NCI-H1436 (cell line): ENCODE measurements at regions not wholly inside any gene's neighbourhood (a gene's known extent, or its start where the extent isn't known, plus 50 kb on each side); places are given as distances from the start of the nearest gene placed in this dataset.

ENCODE experiments used
- DNase-seq: peaks from one replicate; lab custom pipeline; 2025; lab: John Stamatoyannopoulos, UW

DNA sequence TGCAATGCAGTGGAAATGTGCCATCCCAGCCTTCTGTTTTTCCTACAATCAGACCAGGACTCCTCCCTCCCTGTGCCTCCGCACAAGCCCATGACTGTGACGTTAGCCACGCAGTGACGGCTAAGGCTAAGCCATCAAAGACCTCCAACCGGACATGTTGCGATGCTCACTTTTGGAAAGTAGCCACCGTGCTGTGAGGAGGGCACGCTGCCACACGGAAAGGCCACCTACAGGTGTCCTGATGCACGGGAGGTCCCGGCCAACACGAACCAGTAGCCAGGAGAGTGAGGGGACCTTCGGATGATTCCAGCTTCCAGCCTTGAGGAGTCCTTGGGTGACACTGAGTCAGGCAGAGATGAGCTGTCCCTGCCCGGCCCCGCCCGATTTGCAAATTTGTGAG lies 53.9 kb downstream of the FOXL1 start:
- no peak for DNase-seq

DNA sequence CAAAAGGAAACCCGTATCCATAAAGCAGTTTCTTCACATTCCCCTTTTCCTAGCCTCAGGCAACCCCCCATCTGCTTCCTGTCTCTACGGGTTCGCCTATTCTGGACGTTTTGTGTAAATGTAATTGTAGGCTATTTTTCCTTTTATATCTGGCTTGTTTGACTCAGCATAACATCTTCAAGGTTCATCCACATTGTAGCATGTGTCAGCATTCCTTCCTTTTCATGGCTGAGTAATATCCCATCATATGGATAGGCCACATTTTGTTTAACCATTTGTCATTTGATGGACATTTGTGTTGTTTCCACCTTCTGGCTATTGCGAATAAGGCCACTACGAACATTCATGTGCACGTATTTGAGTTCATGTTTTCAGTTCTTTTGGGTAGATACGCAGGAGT lies 54.6 kb downstream of the FOXL1 start:
- no peak for DNase-seq

DNA sequence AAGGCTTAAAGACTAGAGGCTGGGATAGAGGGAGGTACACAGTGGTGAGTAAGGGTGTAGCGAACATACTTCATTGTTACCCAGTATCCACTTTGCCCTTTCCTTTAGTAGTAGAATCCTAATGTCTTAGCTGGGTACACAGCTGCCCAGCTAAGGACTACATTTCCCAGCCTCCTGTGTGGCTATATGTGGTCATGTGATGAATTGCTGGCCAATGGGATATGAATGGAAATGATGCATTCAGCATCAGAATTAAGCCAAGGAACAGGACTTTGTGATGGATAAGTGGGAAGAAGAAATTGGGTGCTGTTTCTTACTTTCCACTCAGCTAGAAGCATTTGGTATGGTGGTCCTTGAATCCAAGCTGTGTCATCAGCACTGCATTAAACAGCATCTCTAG lies 55.9 kb downstream of the FOXL1 start:
- no peak for DNase-seq

DNA sequence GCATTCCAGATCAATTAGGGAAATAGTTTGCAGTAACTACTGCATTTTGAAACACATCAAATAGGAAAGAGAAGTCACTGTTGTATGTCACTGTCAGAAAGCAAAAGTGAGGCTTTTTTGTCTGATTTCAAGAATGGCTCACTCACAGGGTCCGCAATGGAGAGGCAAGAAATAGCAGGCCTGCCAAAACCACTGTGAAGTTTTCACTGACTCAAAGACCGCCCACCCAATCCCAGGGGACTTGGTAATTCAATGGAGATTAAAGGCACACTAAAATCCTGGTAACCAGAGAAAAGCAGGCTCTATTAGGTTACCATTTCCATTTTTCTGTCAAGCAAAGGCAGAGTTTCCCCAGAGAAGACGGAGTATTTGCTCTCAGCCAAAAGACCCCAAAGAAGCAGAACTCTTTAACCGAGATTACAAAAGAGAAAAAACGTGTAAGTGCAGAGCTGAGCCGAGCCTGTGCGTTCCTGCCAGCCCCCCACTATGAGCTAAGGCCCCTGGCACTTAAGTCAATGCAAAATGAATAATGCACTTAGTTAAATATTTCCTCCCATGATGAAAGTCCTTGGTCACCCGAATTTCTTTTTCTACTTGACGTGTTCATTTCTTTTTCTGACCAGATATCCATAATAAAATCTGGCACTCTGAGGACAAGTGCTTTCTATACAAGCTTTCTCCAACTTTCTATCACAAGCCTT lies 57.0 kb downstream of the FOXL1 start:
- no peak for DNase-seq

DNA sequence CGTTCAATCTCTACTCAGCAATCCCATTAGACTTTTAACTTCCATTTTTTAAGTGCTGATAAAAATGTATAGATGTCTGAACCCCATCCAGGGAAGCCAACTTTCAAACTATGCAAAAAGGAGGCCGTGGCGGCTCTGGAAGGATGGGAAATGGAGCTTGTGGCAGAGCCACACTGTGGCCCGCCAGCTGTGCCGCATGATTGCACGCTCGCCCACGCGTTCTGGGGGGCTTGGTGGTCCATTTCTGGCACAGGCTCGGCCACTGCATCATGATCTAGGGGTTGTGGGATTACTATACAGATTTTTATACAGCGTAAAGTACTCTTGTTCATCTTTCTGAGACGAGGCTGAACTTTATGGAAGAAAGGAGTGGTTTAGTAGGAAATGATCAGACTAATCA lies 57.6 kb downstream of the FOXL1 start:
- DNase-seq: no peak

DNA sequence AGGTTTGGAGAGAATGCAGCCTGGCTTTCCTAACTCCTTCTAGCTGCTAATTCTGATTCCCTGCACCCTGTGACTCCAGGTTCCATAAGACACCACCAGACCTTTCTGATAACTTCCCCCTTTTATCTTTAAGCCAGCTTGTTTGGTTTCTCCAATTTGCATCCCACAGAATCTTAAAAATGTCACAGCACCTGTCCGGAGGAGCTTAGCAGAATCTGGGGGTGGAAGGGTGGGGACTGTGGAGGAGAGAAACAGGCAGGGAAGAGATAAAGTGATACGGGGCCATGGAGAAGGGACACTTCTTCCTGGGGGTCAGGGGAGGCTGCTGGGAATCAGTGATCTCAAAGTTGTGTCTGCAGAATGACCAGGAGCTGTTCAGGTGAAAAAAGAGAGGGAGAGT lies 59.4 kb downstream of the FOXL1 start:
- no peak for DNase-seq

DNA sequence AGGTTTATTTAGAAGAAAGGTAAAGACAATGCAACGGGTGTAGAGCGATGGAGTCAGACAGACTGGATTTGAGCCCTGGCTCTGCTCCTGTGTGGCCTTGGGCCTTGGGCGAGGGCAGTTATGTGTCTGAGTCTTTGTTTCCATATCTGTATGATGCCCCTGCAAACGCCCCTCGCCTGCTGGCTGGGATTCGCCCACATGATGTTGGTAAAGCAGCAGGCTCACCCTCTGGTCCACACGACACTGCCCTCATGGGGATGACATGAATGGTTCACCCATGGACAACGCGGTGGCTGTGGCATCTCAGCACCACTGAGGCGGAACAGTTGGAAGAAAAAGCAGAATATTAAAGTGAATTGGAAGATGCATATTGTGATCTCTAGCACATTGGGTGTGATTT lies 60.3 kb downstream of the FOXL1 start:
- DNase-seq: no peak

DNA sequence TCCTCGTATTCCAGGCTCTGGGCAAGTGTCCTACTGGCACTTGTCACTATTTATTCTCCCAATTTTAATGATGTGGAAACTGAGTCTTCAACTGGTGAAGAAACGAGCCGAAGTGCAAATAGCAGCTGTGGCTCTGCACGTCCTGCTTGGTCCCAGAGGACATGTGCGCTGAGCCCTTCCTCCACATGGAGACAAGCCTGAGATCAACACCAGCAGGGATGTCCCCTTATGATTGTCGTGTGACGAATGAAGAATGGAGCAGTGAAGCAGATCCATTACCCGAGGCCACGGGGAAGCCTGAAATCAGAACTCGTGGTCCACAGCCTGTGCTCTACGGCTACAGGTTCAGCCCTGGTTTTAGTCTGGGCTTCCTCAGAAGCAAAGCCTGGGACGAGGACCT lies 61.0 kb downstream of the FOXL1 start:
- DNase-seq: no peak

DNA sequence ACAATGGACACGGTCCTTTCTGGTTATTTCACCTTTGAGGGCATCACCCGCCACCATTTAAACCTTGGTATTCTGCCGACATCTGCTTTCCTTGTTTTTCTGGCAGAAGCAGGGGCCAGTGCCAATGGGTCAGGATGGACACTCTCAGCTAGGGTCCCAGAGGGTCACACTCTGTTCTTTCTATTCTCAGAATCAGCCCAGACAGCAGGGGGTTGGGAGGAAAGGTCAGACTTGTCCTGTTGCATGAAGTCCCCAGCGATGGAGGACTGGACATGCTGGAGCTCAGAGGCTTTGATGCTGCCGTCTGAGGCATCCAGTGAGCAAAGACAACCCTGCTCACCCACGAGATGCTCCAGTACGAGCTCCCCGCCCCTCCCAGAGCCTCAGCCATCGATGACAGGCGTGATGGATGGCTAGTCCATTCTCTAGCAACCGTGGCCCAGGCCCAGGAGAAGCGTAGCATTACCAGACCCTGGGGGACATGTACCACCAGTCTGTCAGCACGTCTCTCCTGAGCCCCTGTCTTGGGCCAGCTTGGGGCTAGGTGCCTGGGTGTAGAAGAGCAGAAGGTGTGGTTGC lies 62.0 kb downstream of the FOXL1 start:
- no peak for DNase-seq

DNA sequence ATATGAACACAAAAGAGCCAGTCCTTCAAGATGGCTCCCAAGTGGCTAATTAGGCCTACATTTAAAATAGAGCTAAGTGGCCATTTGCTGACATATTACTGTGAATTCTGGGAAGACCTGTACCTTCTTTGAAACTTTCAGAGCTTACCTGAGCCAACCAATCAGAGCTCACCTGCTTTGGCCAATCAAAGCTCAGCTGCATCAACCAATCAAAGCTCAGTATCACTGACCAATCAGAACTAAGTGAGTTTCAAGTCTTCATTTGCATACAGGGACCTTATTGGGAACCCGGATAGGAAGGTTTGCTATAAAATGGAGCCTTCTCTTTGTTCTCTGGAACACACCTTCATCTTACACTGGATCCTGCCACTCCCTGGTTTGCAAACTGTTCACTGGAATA lies 63.7 kb downstream of the FOXL1 start:
- no peak for DNase-seq

DNA sequence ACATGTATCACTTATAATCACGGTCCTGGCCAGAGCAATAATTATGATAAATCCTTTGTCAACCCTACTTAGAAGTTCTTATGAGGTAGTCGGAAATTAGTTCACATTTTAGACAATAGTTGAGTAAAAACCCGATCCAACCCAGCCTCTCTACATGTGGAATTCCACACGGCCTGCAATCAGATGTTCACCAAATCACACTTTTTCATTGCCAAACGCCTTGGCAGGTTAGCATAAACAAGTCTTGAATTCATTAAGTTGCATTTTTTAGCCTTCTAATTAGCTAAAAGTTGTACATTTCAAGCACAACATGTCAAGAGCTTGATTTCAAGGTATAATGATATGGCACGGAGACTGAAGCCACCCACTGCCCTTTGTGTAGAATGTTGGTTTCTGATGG lies 65.3 kb downstream of the FOXL1 start:
- no peak for DNase-seq

DNA sequence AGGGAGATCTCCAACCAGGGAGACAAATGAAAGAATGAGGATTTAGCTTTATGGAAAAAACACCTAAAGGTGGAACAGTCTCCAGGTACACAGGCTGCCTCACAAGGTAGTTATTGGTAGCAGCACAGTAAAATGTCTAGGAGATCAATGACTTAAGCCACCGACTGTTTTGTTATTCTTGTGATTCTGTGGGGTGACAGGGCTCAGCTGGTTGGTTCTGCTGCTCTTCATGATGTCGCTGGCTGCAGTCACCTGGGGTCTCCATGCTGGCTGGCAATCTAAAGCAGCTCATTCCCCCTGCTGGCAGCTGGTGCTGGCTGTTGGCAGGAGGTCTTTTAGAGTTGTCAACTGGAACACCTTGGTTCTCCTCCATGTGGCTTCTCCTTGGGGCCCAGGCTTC lies 69.2 kb downstream of the FOXL1 start:
- no peak for DNase-seq

DNA sequence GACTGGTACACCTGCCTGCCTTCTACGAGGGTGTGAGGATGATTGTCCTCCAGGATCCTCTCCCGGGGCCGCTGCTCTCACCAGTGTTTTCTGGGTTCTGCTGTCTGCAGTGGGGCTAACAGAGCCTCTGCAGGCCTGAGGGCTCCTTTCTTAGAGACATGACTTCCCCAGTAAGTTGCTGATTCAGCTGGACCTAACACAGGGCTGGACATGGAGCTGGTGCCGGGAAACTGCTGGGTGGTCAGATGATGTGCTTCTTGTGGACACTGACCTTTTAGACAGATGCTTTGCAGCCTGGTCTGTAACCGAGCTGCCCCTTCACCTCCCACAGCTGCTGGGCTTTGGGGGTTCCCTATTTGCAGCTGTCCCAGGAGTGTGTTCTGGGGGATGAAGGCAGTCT lies 71.5 kb downstream of the FOXL1 start:
- no peak for DNase-seq

DNA sequence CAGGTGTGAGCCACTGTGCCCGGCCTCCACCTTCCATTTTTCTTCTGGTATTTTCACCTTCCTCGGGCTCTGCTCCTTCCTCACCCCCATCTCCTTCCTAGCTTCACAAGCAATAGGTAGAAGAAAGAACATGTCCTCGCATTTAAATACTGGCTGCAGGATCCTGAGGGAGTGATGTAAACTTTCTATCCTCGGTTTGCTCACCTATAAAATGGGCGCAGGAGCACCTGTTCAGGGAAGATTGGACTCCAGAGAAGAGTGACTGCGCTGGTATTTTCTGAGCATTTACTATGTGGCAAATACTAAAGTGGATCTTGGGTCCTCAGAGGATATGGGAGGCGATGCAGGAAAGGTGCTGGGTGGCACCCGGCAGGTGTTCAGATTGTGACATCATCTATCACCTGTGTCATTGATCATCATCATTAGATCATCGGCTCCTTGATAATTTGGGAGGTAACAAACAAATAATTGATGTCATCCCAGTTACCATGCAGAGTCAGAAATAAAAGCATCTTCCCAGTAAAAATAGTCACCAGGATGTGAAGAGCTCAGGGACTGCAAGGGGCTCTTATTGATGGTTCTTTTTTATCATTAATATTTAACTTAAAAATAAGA lies 72.8 kb downstream of the FOXL1 start:
- DNase-seq: no peak

DNA sequence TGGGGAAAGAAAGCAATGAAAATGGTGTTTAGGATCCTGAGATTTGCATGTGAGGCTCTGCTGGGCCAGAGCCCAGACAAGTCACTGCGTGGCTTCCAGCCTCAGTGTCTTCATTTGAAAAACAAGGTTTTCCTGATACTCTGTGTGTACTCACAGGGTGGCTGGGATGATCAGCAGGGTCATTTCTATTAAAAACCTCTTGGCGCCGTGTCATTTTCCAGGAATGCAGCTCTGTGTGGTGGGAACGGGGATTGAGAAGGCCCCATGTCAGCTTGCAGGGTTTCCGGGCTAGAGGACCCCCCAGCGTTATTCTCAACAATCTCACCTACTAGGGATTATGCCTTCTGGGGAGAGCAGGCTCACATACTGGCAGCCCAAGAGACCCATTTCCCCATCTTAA lies 73.5 kb downstream of the FOXL1 start:
- no peak for DNase-seq

DNA sequence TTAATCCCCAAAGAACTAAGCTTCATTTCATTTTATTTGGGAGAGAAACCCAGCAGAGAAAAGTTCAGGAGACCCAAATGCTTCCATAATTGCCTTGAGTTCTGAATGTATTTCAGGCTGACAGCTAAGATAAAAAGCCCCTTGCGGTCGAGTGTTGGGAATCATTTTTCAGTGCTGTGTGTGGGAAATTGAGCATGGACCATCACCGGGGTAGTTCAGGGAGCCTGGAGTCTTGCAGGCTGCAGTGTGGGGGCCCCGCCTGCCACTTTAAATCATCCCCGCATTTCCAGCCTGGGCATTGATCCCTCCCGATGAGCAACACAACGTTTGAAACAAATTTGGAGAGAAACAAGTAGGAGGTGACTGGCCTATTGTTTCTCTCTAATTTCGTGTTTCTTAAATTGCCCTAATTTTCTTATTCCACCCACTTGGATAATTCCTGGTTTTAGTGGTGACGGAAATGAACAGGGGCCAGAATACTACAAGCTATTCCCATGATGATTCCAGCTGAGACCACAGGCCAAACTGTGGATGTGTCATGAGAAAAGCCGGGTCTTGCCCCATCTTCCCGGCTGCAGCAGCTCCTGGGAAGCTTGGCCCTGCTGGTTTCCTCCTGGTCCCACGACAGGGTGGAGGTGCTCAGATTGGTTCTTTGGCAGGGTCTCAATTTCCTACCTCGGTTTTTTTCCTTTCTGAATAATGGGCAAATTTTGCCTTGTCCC lies 75.1 kb downstream of the FOXL1 start:
- DNase-seq: no peak

DNA sequence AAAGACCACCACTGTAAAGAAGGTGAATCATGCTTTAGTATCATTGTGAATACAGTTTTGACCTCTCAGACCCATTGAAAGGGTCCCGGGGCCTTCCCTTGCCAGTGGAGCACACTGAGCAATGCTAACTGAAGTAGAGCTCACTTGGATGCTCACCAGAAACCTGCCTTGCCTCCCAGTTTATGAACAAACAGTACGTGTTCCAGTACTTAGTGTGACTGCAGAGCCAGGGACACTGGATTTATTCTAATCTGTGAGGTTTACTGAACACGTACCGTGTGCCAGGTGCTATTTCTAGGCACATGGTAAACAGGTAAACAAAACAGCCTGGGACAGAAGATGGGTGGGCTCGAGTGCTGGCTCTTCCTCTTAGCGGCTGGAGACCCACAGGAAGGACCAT lies 79.6 kb downstream of the FOXL1 start:
- DNase-seq: no peak

DNA sequence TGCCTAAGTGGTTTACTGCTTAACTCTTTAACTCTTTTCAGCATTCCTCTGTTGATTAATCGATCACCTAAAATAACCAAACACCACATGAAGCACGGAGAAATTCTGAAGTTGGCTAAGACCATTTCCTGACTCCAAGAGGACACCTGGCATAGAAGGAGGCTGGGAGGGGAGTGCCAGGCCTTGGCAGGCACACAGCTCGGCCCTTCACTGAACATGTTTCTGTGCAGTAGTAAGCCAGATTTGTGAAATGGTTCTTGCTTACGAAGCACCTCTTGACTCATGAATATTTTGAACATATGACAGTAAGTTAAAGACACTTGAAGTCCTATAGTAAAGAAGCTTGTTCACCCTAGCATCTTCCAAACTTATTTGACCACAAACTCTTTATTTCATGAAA lies 82.3 kb downstream of the FOXL1 start:
- no peak for DNase-seq

DNA sequence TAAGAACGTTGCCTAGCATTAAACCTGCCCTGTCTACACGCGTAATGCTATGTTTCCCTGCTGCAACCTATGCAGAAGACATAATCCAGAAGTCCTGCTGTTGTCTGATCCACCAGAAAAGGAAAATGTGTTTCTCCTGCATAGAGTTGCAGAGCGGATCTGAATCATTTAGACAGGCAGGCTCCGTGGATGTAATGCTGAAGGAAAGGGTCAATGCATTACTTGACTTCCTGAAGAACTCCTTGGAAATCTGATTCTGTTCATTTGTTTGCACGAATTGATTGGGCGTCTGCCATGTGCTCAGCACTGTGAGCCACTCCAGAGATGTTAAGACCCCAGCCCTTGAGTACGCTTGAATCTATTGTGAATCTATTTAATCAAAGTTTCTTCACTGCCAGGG lies 83.4 kb downstream of the FOXL1 start:
- no peak for DNase-seq

DNA sequence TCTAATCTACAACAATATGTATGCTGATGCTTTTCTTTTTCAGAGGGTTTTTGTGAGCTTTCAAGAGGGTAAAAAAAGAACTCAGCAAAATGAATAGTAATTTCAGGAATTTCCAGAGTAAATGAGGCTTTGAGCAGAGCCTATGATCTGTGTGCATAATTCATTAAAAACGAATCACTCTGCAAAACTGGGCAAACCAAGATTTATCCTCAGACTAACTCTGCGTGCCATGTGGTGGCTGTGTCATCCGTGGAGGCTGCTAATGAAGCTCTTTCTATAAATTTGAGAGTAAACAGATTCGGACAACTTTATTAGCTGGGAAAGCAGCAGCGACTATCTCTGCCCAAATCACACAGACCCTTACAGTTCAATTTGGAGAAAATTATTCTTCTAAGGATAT lies 83.8 kb downstream of the FOXL1 start:
- DNase-seq: no peak

DNA sequence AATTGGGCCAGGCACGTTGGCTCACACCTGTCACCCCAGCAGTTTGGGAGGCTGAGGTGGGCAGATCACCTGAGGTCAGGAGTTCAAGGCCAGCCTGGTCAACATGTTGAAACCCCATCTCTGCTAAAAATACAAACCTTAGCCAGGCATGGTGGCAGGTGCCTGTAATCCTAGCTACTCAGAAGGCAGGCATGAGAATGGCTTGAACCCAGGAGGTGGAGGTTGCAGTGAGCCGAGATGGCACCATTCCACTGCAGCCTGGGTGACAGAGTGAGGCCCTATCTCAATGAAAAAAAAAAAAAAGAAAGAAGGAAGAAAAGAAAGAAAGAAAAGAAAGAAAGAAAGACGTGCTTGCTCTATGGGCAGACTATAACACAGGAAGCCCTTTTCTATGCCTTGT lies 84.4 kb downstream of the FOXL1 start:
- no peak for DNase-seq

DNA sequence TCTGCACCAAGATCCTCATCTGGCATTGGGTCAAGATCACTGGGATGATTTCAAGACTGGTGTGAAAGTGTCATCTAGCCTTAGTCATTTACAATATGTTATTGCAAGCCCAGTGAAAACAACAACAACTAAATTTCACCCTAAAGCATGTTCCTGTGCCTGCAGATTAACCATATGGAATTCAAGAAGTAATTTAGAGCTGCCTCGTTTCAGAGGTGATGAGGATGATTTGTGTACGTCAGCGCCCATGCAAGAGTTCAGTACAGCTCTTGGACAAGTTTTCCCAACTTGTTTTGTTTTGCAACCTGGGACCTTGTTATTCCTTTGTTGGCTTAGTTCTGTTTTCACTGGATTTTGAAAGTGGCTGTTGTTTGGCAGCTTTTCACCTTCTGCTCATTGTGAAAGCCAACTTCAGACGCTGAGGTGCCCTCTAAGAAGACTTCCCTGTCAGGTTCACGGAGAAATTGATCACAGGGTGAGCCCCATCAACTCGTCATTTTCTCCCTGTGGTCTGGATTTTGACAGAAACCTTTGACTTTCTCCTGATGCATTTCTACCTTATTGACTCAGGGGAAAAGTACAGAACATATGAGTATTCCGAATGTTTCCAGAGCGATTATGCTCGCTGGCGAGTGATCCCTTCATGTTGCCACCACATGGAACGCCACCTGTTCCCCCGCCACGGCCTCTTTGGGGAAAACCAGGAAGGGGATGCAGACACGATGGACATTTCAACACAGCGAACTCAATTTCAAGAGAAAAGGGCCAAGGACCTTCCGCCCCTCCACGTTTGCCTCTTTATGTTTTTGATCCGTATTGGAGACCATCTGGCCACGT lies 85.6 kb downstream of the FOXL1 start:
- no peak for DNase-seq
